ENCODE measurements at regions not wholly inside any gene's neighbourhood (a gene's known extent, or its start where the extent isn't known, plus 50 kb on each side); places are given as distances from the start of the nearest gene placed in this dataset.

GRCh38 chr4:81566161-81566591 lies 94.5 kb upstream of the RASGEF1B start:
- TF ChIP-seq EZH2 (IDR thresholded peaks at IDR 0.05) (no peak), CTCF (IDR thresholded peaks at IDR 0.05) (no peak), EZH2phosphoT487 (IDR thresholded peaks at IDR 0.05) (no peak)

All from neural progenitor cell (in vitro differentiated cells).